ENCODE measurements at regions not wholly inside any gene's neighbourhood (a gene's known extent, or its start where the extent isn't known, plus 50 kb on each side); places are given as distances from the start of the nearest gene placed in this dataset.

- DNase-seq (ENCODE audit: low read depth): no peak
Observed at GRCh38 chr22:47388778-47389177, 626.3 kb downstream of the TBC1D22A start.

- DNase-seq (ENCODE audit: low read depth): no peak
Observed at GRCh38 chr22:47388331-47388730, 625.9 kb downstream of the TBC1D22A start.

GRCh38 chr22:47386812-47387510, 624.5 kb downstream of the TBC1D22A start:
- DNase-seq (ENCODE audit: low read depth): no peak

- DNase-seq (ENCODE audit: low read depth): no peak
Observed at GRCh38 chr22:47384977-47385376, 622.5 kb downstream of the TBC1D22A start.

- DNase-seq (ENCODE audit: low read depth): no peak
Observed at GRCh38 chr22:47382164-47382890, 619.9 kb downstream of the TBC1D22A start.

- no peak for DNase-seq (ENCODE audit: low read depth)
Observed at GRCh38 chr22:47381240-47381639, 618.8 kb downstream of the TBC1D22A start.

- DNase-seq (ENCODE audit: low read depth): no peak
Observed at GRCh38 chr22:47380692-47381091, 618.2 kb downstream of the TBC1D22A start.

GRCh38 chr22:47379037-47379436, 616.6 kb downstream of the TBC1D22A start:
- DNase-seq (ENCODE audit: low read depth): no peak

GRCh38 chr22:47377926-47378560, 615.6 kb downstream of the TBC1D22A start:
- no peak for DNase-seq (ENCODE audit: low read depth)

- no peak for DNase-seq (ENCODE audit: low read depth)
Observed at GRCh38 chr22:47376901-47377505, 614.6 kb downstream of the TBC1D22A start.

GRCh38 chr22:47376322-47376700, 613.9 kb downstream of the TBC1D22A start:
- no peak for DNase-seq (ENCODE audit: low read depth)

GRCh38 chr22:47375621-47376321, 613.3 kb downstream of the TBC1D22A start:
- no peak for DNase-seq (ENCODE audit: low read depth)

- DNase-seq (ENCODE audit: low read depth): no peak
Observed at GRCh38 chr22:47374901-47375575, 612.6 kb downstream of the TBC1D22A start.

GRCh38 chr22:47374273-47374771, 611.9 kb downstream of the TBC1D22A start:
- no peak for DNase-seq (ENCODE audit: low read depth)

GRCh38 chr22:47373648-47374272, 611.3 kb downstream of the TBC1D22A start:
- DNase-seq (ENCODE audit: low read depth): no peak

- DNase-seq (ENCODE audit: low read depth): no peak
Observed at GRCh38 chr22:47372596-47373385, 610.3 kb downstream of the TBC1D22A start.

GRCh38 chr22:47372111-47372581, 609.7 kb downstream of the TBC1D22A start:
- DNase-seq (ENCODE audit: low read depth): no peak

GRCh38 chr22:47371263-47372090, 609.0 kb downstream of the TBC1D22A start:
- no peak for DNase-seq (ENCODE audit: low read depth)

All from non-pigmented ciliary epithelial cell (primary cell).